ENCODE measurements at regions not wholly inside any gene's neighbourhood (a gene's known extent, or its start where the extent isn't known, plus 50 kb on each side); places are given as distances from the start of the nearest gene placed in this dataset.

DNA sequence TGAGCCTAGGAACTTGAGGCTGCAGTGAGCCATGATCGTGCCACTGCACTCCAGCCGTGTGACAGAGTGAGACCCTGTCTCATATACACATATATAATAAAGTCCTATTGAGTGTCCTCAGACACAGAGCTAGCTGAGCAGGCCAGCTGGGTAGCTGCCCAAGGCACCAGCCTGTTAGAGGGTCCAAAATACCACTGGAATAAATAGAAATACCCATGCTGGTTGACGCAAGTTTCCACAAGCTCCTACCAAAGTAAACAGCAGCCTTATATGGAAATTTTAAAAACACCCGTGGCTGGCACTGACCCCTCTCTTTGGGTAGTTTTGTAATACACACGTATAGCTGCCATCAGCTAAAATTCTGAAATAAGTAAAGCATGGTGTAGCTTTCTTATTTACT, 348.6 kb downstream of the BCOR start:
- Histone ChIP-seq H3K27ac (ENCODE audit: low read depth, low read length, poor library complexity, severe bottlenecking) (no peak overlapping the region), H3K4me1 (ENCODE audit: insufficient read depth, low read length, severe bottlenecking) (peaks cover 45% of the 10 kb centered on the region), H3K9me2 (ENCODE audit: low read depth, low read length) (no peaks in the 10 kb centered on the region), H3K36me3 (ENCODE audit: insufficient read depth, low read length) (no peaks in the 10 kb centered on the region), H3K27me3 (ENCODE audit: insufficient read depth, low read length) (no peaks in the 10 kb centered on the region), H4K20me1 (ENCODE audit: insufficient read depth, low read length) (no peaks in the 10 kb centered on the region), H3F3A (ENCODE audit: insufficient read depth, low read length) (no peaks in the 10 kb centered on the region), H3K9ac (ENCODE audit: low read length) (no peak overlapping the region), H2AFZ (ENCODE audit: low read length) (no peak overlapping the region), H3K79me2 (ENCODE audit: insufficient read depth, low read length) (no peaks in the 10 kb centered on the region), H3K9me3 (ENCODE audit: low read length) (no peaks in the 10 kb centered on the region), H3K4me3 (ENCODE audit: low read depth, low read length, poor library complexity, severe bottlenecking) (no peak overlapping the region), H3K4me2 (ENCODE audit: low read length) (no peak overlapping the region)
- TF ChIP-seq, protein P1, sequence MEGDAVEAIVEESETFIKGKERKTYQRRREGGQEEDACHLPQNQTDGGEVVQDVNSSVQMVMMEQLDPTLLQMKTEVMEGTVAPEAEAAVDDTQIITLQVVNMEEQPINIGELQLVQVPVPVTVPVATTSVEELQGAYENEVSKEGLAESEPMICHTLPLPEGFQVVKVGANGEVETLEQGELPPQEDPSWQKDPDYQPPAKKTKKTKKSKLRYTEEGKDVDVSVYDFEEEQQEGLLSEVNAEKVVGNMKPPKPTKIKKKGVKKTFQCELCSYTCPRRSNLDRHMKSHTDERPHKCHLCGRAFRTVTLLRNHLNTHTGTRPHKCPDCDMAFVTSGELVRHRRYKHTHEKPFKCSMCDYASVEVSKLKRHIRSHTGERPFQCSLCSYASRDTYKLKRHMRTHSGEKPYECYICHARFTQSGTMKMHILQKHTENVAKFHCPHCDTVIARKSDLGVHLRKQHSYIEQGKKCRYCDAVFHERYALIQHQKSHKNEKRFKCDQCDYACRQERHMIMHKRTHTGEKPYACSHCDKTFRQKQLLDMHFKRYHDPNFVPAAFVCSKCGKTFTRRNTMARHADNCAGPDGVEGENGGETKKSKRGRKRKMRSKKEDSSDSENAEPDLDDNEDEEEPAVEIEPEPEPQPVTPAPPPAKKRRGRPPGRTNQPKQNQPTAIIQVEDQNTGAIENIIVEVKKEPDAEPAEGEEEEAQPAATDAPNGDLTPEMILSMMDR (IDR thresholded peaks at IDR 0.05; ENCODE audit: low read length): no peak
- no peak for TF ChIP-seq EZH2 (IDR thresholded peaks at IDR 0.05; ENCODE audit: borderline replicate concordance, low read length)

DNA sequence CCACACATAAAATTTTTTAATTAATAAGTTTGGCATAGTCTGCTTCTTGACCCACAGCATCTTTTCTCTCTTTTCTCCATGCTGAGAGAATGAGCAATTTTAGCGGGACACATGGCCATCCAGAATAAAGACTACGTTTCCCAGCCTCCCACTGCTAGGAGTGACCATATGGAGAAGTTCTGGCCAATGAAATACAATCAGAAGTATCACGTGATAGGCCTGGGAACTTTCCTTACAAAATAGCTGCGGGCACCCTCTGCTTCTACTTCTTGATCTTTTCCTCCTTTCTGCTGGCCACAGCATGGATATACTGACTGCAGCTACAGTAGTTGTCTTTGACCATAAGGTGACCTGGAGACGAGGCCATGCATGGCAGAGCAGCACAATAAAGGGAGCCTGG, 348.0 kb downstream of the BCOR start:
- Histone ChIP-seq H3K36me3 (ENCODE audit: insufficient read depth, low read length) (no peaks in the 10 kb centered on the region), H3K9me2 (ENCODE audit: low read depth, low read length) (no peaks in the 10 kb centered on the region), H3K4me2 (ENCODE audit: low read length) (no peak overlapping the region; the same call in 1 of the 2 replicates), H4K20me1 (ENCODE audit: insufficient read depth, low read length) (no peaks in the 10 kb centered on the region), H2AFZ (ENCODE audit: low read length) (no peak overlapping the region), H3K79me2 (ENCODE audit: insufficient read depth, low read length) (no peaks in the 10 kb centered on the region), H3K4me1 (ENCODE audit: insufficient read depth, low read length, severe bottlenecking) (peaks cover 51% of the 10 kb centered on the region), H3K4me3 (ENCODE audit: low read depth, low read length, poor library complexity, severe bottlenecking) (no peak overlapping the region), H3F3A (ENCODE audit: insufficient read depth, low read length) (no peaks in the 10 kb centered on the region), H3K27ac (ENCODE audit: low read depth, low read length, poor library complexity, severe bottlenecking) (peak overlapping the region; percentile 100), H3K9ac (ENCODE audit: low read length) (no peak overlapping the region), H3K9me3 (ENCODE audit: low read length) (no peaks in the 10 kb centered on the region), H3K27me3 (ENCODE audit: insufficient read depth, low read length) (no peaks in the 10 kb centered on the region)
- TF ChIP-seq, protein P1 (IDR thresholded peaks at IDR 0.05; ENCODE audit: low read length): no peak
- no peak for TF ChIP-seq EZH2 (IDR thresholded peaks at IDR 0.05; ENCODE audit: borderline replicate concordance, low read length)

DNA sequence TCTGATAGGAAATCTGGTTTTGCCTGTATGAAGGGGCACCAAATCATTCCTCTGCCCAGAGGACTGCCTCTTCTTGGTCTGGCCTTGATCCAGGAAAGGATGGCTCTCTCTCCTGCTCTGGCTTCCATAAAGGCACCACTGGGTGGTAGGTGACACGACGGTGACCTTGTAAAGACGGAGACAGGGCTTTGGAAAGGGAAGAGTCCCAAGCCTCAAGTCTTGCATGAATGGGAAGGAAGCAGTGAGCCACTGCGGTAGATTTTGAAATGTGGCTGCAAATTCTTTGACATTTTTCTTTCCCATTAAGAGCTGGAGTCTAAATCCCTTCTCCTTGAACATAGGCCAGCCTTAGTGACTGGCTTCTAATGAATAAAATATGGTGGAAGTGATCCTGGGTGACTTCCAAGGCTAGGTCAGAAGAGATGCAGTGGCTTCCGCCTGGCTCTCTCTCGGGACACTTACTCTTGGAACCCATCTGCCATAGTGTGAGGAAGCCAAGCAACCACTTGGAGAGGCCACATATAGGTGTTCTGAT, 347.4 kb downstream of the BCOR start:
- peaks cover 57% of the 10 kb centered on the region for H3K4me1 ChIP-seq (ENCODE audit: insufficient read depth, low read length, severe bottlenecking)
- TF ChIP-seq, protein P1 (IDR thresholded peaks at IDR 0.05; ENCODE audit: low read length): no peak
- TF ChIP-seq EZH2 (IDR thresholded peaks at IDR 0.05; ENCODE audit: borderline replicate concordance, low read length): no peak
- H3K9ac ChIP-seq (ENCODE audit: low read length): no peak overlapping the region; the same call in 1 of the 2 replicates
- no peaks in the 10 kb centered on the region for H3K79me2 ChIP-seq (ENCODE audit: insufficient read depth, low read length)
- H3K27ac ChIP-seq (ENCODE audit: low read depth, low read length, poor library complexity, severe bottlenecking): peak overlapping the region; percentile 100
- H3K4me3 ChIP-seq (ENCODE audit: low read depth, low read length, poor library complexity, severe bottlenecking): no peak overlapping the region
- H3K9me2 ChIP-seq (ENCODE audit: low read depth, low read length): no peaks in the 10 kb centered on the region
- H3K27me3 ChIP-seq (ENCODE audit: insufficient read depth, low read length): no peaks in the 10 kb centered on the region
- H3K9me3 ChIP-seq (ENCODE audit: low read length): no peaks in the 10 kb centered on the region
- H3K36me3 ChIP-seq (ENCODE audit: insufficient read depth, low read length): no peaks in the 10 kb centered on the region
- no peaks in the 10 kb centered on the region for H4K20me1 ChIP-seq (ENCODE audit: insufficient read depth, low read length)
- no peak overlapping the region for H2AFZ ChIP-seq (ENCODE audit: low read length)
- H3K4me2 ChIP-seq (ENCODE audit: low read length): peak overlapping the region; percentile 14; the same call in 1 of the 2 replicates
- no peaks in the 10 kb centered on the region for H3F3A ChIP-seq (ENCODE audit: insufficient read depth, low read length)
